ENCODE measurements at regions not wholly inside any gene's neighbourhood (a gene's known extent, or its start where the extent isn't known, plus 50 kb on each side); places are given as distances from the start of the nearest gene placed in this dataset.

GRCh38 chr2:111673526-111673925 is 210.5 kb downstream of the ANAPC1 start:
- TF ChIP-seq CTCF (IDR thresholded peaks at IDR 0.05) (no peak), EP300 (IDR thresholded peaks at IDR 0.05; ENCODE audit: low read depth) (no peak), POLR2A (IDR thresholded peaks at IDR 0.05) (no peak), POLR2AphosphoS5 (IDR thresholded peaks at IDR 0.05) (no peak)
